ENCODE measurements at regions not wholly inside any gene's neighbourhood (a gene's known extent, or its start where the extent isn't known, plus 50 kb on each side); places are given as distances from the start of the nearest gene placed in this dataset.

GRCh38 chr19:28665748-28666147, 547.2 kb downstream of the UQCRFS1 start:
- TF ChIP-seq CTCF (IDR thresholded peaks at IDR 0.05 in 8 of 11, conservative IDR thresholded peaks at IDR 0.05 in 3 of 11) (no peak), POLR2A (IDR thresholded peaks at IDR 0.05) (no peak), POLR2AphosphoS5 (IDR thresholded peaks at IDR 0.05) (no peak)

All from spleen (tissue), 7 donors.